Upper lobe of left lung (tissue), 6 donors: ENCODE measurements at regions not wholly inside any gene's neighbourhood (a gene's known extent, or its start where the extent isn't known, plus 50 kb on each side); places are given as distances from the start of the nearest gene placed in this dataset.

Experiments
- ATAC-seq, 2 donors: fragments of 200-7000 bp; cut with Tn5 transposase; one replicate each; pipeline ENCODE4 v1.9.1; 2022; ENCODE audit warnings: mild to moderate bottlenecking in 2 of 2, moderate library complexity in 2 of 2; ENCODE audit not compliant: low FRiP score in 2 of 2
- DNase-seq, 2 donors: peaks; one replicate each; pipeline ENCODE4 v3.0.0-alpha.2; 2019 to 2020
- H3K27ac ChIP-seq, 4 donors: fragments of 200-600 bp; sonication (generic); one replicate each; pipeline ENCODE4 v1.5.1; 2016 to 2019
- H3K27me3 ChIP-seq, 4 donors: fragments of 200-600 bp; sonication (generic); one replicate each; pipeline ENCODE4 v1.5.1; 2017 to 2019
- H3K36me3 ChIP-seq, 4 donors: fragments of 200-600 bp; sonication (generic); one replicate each; pipeline ENCODE4 v1.5.1; 2016 to 2019
- H3K4me1 ChIP-seq, 4 donors: fragments of 200-600 bp; sonication (generic); one replicate each; pipeline ENCODE4 v1.5.1; 2018 to 2019
- H3K4me3 ChIP-seq, 4 donors: fragments of 200-600 bp; sonication (generic); one replicate each; pipeline ENCODE4 v1.5.1; 2017 to 2019; ENCODE audit warnings: mild to moderate bottlenecking in 2 of 4, moderate library complexity in 1 of 4
- H3K9me3 ChIP-seq, 4 donors: fragments of 200-600 bp; sonication (generic); one replicate each; pipeline ENCODE4 v1.5.1; 2018 to 2019
- EP300 ChIP-seq, 4 donors: sonication (generic); formaldehyde crosslinking; IDR thresholded peaks; one replicate each; pipeline ENCODE4 v1.5.1; 2017; ENCODE audit warnings: antibody characterized with exemption in 4 of 4, control low read depth in 2 of 4
- POLR2A ChIP-seq, 4 donors: fragments of 450-650 bp; IDR thresholded peaks; one replicate each; pipeline ENCODE4 v1.5.1; 2016 to 2017; ENCODE audit warnings: antibody characterized with exemption in 4 of 4, mild to moderate bottlenecking in 2 of 4
- POLR2AphosphoS5 ChIP-seq, 2 donors: sonication (generic); formaldehyde crosslinking; IDR thresholded peaks; one replicate each; pipeline ENCODE4 v1.5.1; 2017; ENCODE audit warnings: antibody characterized with exemption in 2 of 2
- WGBS, 2 donors: methylation state at CpG; one replicate each; pipeline ENCODE4 v1.1.5; 2017 to 2018; 5-methylcytosine and 5-hydroxymethylcytosine counted together
- TF ChIP-seq, protein P1 (sequence below), 6 experiments: fragments of 450-650 bp in 4 of 6; fragments of 200-600 bp in 2 of 6; sonication (generic) in 2 of 6; IDR thresholded peaks; one replicate each; pipeline ENCODE4 v1.5.1; 2016 to 2019; ENCODE audit warnings: antibody characterized with exemption in 6 of 6
- donor health status: DM: no; HTN: no; CAD: no; lungs with moderate emphysema.
- donor health status: DM: no; HTN: yes; CAD: no; lungs with severe emphysema.

- H3K4me1 ChIP-seq = no peaks in the 10 kb centered on the region
- DNase-seq (no peak), ATAC-seq (no peak)
- no peak overlapping the region for H3K4me3 ChIP-seq
- H3K36me3 ChIP-seq = no peaks in the 10 kb centered on the region
- H3K9me3 ChIP-seq = no peaks in the 10 kb centered on the region
- no peak overlapping the region for H3K27ac ChIP-seq
- no peaks in the 10 kb centered on the region for H3K27me3 ChIP-seq
- TF ChIP-seq EP300 (IDR thresholded peaks at IDR 0.05) (no peak), POLR2A (IDR thresholded peaks at IDR 0.05) (no peak), POLR2AphosphoS5 (IDR thresholded peaks at IDR 0.05) (no peak)
- TF ChIP-seq, protein P1, sequence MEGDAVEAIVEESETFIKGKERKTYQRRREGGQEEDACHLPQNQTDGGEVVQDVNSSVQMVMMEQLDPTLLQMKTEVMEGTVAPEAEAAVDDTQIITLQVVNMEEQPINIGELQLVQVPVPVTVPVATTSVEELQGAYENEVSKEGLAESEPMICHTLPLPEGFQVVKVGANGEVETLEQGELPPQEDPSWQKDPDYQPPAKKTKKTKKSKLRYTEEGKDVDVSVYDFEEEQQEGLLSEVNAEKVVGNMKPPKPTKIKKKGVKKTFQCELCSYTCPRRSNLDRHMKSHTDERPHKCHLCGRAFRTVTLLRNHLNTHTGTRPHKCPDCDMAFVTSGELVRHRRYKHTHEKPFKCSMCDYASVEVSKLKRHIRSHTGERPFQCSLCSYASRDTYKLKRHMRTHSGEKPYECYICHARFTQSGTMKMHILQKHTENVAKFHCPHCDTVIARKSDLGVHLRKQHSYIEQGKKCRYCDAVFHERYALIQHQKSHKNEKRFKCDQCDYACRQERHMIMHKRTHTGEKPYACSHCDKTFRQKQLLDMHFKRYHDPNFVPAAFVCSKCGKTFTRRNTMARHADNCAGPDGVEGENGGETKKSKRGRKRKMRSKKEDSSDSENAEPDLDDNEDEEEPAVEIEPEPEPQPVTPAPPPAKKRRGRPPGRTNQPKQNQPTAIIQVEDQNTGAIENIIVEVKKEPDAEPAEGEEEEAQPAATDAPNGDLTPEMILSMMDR (IDR thresholded peaks at IDR 0.05) = no peak
Measured at GRCh38 chr15:31544361-31544760, 217.7 kb downstream of the KLF13 start.

GRCh38 chr15:31545257-31545656 lies 218.6 kb downstream of the KLF13 start:
- TF ChIP-seq POLR2AphosphoS5 (IDR thresholded peaks at IDR 0.05) = no peak
- TF ChIP-seq, protein P1 (IDR thresholded peaks at IDR 0.05) = no peak
- Histone ChIP-seq H3K4me3 (no peak overlapping the region), H3K9me3 (no peaks in the 10 kb centered on the region), H3K27ac (no peak overlapping the region), H3K4me1 (no peaks in the 10 kb centered on the region), H3K36me3 (no peaks in the 10 kb centered on the region), H3K27me3 (no peaks in the 10 kb centered on the region)
- DNase-seq (no peak), ATAC-seq (no peak)

DNA sequence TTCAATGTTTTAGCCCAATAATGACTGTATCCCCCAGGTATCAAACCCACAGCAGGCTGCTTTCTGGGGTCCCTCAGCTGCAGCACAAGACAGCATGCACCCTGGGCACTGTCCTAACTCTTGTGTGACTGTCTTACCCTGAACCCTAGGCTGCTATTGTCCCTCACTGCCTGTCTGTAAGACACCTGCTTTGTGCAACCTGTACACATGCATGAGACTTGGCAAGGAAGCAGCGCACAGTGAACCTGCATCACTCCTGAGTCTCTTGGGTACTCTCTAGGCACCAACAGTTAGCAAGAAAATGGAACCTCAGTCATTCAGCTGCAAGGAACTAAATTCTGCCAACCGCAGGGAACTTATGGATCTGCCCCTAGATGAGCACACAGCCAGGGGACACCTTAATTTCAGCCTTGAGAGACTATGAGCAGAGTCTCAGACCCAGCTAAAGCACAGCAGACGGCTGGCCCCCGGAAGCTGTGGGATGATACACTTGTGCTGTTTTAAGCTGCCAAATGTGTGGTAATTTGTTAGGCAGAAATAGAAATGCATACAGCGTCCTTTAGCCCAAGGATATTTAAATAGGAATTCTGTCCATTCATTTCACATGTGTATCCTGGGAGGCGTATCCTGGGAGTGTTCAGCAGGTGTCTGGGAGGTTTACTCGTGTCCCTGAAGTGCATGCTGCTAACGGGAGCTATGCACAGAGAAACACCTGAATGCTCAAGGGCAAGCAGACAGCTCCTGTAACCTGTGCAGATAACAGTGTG lies 223.8 kb downstream of the KLF13 start:
- no peak for DNase-seq
- no peak for TF ChIP-seq EP300 (IDR thresholded peaks at IDR 0.05)
- TF ChIP-seq POLR2A (IDR thresholded peaks at IDR 0.05) = no peak
- no peak for TF ChIP-seq POLR2AphosphoS5 (IDR thresholded peaks at IDR 0.05)
- TF ChIP-seq, protein P1 (IDR thresholded peaks at IDR 0.05) = no peak
- no peaks in the 10 kb centered on the region for H3K9me3 ChIP-seq
- H3K27me3 ChIP-seq = no peaks in the 10 kb centered on the region
- 86 to 88% methylated on average over 8 of the region's 8 CpGs for WGBS, 2 donors
- H3K4me1 ChIP-seq = peaks cover 0 to 10% (median 3%) of the 10 kb centered on the region in 4 donors
- no peaks in the 10 kb centered on the region for H3K36me3 ChIP-seq
- no peak overlapping the region for H3K27ac ChIP-seq
- ATAC-seq = no peak
- no peak overlapping the region for H3K4me3 ChIP-seq

GRCh38 chr15:31551323-31551722 lies 224.7 kb downstream of the KLF13 start:
- 79 to 82% methylated on average over 5 of the region's 5 CpGs for WGBS, 2 donors
- Histone ChIP-seq H3K27me3 (no peaks in the 10 kb centered on the region), H3K27ac (no peak overlapping the region), H3K9me3 (no peaks in the 10 kb centered on the region), H3K4me3 (no peak overlapping the region), H3K36me3 (no peaks in the 10 kb centered on the region), H3K4me1 (peaks cover 0 to 12% (median 3%) of the 10 kb centered on the region in 4 donors)
- TF ChIP-seq POLR2A (IDR thresholded peaks at IDR 0.05) (no peak), POLR2AphosphoS5 (IDR thresholded peaks at IDR 0.05) (no peak), EP300 (IDR thresholded peaks at IDR 0.05) (no peak)
- TF ChIP-seq, protein P1 (IDR thresholded peaks at IDR 0.05) = no peak
- ATAC-seq (no peak), DNase-seq (no peak)

DNA sequence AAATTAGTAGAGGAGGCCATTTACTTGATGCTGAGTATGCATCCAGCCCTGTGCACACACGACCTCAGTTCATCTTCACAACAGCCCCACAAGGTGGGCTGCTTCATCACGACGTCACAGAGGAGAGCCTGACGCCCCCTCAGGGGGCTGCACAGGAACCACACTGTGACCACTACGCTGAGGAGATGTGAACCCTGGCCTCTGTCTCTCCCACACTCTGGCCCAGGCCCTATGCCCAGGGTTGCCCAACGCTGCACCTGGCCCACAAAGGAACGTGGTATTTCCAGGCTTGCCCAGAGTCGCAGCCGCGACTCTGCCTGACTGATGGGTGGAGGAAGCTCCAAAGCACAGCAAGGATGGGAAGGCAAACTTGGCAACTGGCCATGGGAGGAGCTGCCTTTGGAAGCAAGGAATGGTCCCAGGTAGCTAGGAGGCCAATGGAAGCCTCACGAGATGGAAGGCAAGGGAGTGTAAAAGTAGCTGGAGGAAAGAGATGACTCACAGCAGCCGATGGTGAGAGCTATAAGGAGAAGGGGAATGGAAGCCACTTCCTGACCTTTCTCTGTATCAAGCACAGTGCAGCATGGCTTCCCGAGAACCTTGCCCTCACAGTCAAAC lies 226.0 kb downstream of the KLF13 start:
- no peak for TF ChIP-seq POLR2AphosphoS5 (IDR thresholded peaks at IDR 0.05)
- no peak for TF ChIP-seq EP300 (IDR thresholded peaks at IDR 0.05)
- TF ChIP-seq POLR2A (IDR thresholded peaks at IDR 0.05) = no peak
- TF ChIP-seq, protein P1 (IDR thresholded peaks at IDR 0.05) = no peak
- no peak for ATAC-seq
- Histone ChIP-seq H3K27me3 (no peaks in the 10 kb centered on the region), H3K27ac (no peak overlapping the region), H3K9me3 (no peaks in the 10 kb centered on the region), H3K4me3 (no peak overlapping the region), H3K4me1 (peaks cover 0 to 12% (median 3%) of the 10 kb centered on the region in 4 donors), H3K36me3 (no peaks in the 10 kb centered on the region)
- peak in 1 of 2 donors; percentile 44 for DNase-seq
- WGBS, 2 donors = 88 to 90% methylated on average over 11 to 13 of the region's 13 CpGs
